ENCODE measurements at regions not wholly inside any gene's neighbourhood (a gene's known extent, or its start where the extent isn't known, plus 50 kb on each side); places are given as distances from the start of the nearest gene placed in this dataset.

DNA sequence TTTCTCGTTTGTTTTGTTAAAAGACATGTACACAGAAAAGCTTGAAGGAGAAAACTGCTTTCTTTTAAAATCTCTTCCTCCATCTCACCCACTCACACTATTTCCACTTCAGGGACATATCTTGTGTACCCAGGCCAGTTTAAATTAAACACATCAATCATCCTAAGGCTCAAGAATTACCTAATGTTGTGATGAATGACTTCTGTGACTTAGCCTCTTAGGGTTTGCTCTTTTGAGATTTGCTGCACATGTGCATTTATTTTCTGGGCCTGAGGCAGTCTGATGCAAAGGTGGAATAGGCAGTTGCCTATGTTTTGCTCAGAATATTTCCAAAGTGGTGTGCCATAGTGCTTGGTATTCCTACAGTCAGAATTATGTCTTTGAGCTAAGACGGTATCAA, 439.9 kb upstream of the CHD1 start:
- TF ChIP-seq, protein P1, sequence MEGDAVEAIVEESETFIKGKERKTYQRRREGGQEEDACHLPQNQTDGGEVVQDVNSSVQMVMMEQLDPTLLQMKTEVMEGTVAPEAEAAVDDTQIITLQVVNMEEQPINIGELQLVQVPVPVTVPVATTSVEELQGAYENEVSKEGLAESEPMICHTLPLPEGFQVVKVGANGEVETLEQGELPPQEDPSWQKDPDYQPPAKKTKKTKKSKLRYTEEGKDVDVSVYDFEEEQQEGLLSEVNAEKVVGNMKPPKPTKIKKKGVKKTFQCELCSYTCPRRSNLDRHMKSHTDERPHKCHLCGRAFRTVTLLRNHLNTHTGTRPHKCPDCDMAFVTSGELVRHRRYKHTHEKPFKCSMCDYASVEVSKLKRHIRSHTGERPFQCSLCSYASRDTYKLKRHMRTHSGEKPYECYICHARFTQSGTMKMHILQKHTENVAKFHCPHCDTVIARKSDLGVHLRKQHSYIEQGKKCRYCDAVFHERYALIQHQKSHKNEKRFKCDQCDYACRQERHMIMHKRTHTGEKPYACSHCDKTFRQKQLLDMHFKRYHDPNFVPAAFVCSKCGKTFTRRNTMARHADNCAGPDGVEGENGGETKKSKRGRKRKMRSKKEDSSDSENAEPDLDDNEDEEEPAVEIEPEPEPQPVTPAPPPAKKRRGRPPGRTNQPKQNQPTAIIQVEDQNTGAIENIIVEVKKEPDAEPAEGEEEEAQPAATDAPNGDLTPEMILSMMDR (conservative IDR thresholded peaks at IDR 0.05; ENCODE audit: low read length), result no peak
- no peak for TF ChIP-seq EZH2phosphoT487 (IDR thresholded peaks at IDR 0.05; ENCODE audit: borderline replicate concordance, low read depth, low read length)
